ENCODE measurements at regions not wholly inside any gene's neighbourhood (a gene's known extent, or its start where the extent isn't known, plus 50 kb on each side); places are given as distances from the start of the nearest gene placed in this dataset.

GRCh38 chr3:72178463-72179106, 393.6 kb upstream of the PROK2 start:
- DNase-seq (ENCODE audit: low read depth) = no peak
- no peak for TF ChIP-seq CTCF (conservative IDR thresholded peaks at IDR 0.05; ENCODE audit: low read depth, low read length)
- H3K4me3 ChIP-seq (ENCODE audit: low read depth, low read length) = no peak overlapping the region

- no peak overlapping the region for H3K4me3 ChIP-seq (ENCODE audit: low read depth, low read length)
- DNase-seq (ENCODE audit: low read depth) = no peak
- TF ChIP-seq CTCF (conservative IDR thresholded peaks at IDR 0.05; ENCODE audit: low read depth, low read length) = no peak
These were observed 392.4 kb upstream of the PROK2 start for GRCh38 chr3:72177075-72178050.

- H3K4me3 ChIP-seq (ENCODE audit: low read depth, low read length) = no peak overlapping the region
- no peak for DNase-seq (ENCODE audit: low read depth)
- no peak for TF ChIP-seq CTCF (conservative IDR thresholded peaks at IDR 0.05; ENCODE audit: low read depth, low read length)
These were observed 391.6 kb upstream of the PROK2 start for GRCh38 chr3:72176537-72177041.

- no peak overlapping the region for H3K4me3 ChIP-seq (ENCODE audit: low read depth, low read length)
- no peak for DNase-seq (ENCODE audit: low read depth)
- TF ChIP-seq CTCF (conservative IDR thresholded peaks at IDR 0.05; ENCODE audit: low read depth, low read length) = no peak
These were observed 390.4 kb upstream of the PROK2 start for GRCh38 chr3:72175296-72175858.

- H3K4me3 ChIP-seq (ENCODE audit: low read depth, low read length) = no peak overlapping the region
- no peak for DNase-seq (ENCODE audit: low read depth)
- no peak for TF ChIP-seq CTCF (conservative IDR thresholded peaks at IDR 0.05; ENCODE audit: low read depth, low read length)
These were observed 389.9 kb upstream of the PROK2 start for GRCh38 chr3:72174890-72175289.

- no peak for DNase-seq (ENCODE audit: low read depth)
- H3K4me3 ChIP-seq (ENCODE audit: low read depth, low read length) = no peak overlapping the region
- no peak for TF ChIP-seq CTCF (conservative IDR thresholded peaks at IDR 0.05; ENCODE audit: low read depth, low read length)
These were observed 389.1 kb upstream of the PROK2 start for GRCh38 chr3:72174040-72174439.
